HTR-8/SVneo (cell line): ENCODE measurements at regions not wholly inside any gene's neighbourhood (a gene's known extent, or its start where the extent isn't known, plus 50 kb on each side); places are given as distances from the start of the nearest gene placed in this dataset.

Source experiments
- DNase-seq: peaks from one replicate; pipeline ENCODE4 v3.0.0; 2011; ENCODE audit warnings: low spot score, mixed read lengths; ENCODE audit not compliant: insufficient read length
- FAIRE-seq: peaks from 2 replicates; lab custom pipeline; 2011; peaks lifted over from hg19 to GRCh38; lab: Jason Lieb, UNC

DNA sequence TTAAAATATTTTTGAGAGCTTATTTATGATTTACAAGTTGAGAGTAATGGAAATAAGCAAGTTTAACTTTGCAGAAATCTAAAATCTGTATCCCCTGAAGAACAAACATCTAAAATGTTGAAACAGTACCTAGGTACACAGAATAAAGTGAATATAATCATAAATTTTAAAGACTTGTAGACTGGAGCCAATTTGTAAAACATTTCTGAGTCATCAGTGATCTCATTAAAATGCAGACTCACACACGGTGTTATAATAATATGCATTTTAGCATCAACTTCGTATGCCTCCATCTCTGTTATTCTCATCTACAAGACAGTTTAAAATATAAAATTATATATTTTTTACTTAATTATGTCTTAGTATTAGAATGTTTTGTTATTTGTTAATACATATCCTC is 399.5 kb upstream of the GOLIM4 start:
- DNase-seq, result no peak
- FAIRE-seq, result no peak

DNA sequence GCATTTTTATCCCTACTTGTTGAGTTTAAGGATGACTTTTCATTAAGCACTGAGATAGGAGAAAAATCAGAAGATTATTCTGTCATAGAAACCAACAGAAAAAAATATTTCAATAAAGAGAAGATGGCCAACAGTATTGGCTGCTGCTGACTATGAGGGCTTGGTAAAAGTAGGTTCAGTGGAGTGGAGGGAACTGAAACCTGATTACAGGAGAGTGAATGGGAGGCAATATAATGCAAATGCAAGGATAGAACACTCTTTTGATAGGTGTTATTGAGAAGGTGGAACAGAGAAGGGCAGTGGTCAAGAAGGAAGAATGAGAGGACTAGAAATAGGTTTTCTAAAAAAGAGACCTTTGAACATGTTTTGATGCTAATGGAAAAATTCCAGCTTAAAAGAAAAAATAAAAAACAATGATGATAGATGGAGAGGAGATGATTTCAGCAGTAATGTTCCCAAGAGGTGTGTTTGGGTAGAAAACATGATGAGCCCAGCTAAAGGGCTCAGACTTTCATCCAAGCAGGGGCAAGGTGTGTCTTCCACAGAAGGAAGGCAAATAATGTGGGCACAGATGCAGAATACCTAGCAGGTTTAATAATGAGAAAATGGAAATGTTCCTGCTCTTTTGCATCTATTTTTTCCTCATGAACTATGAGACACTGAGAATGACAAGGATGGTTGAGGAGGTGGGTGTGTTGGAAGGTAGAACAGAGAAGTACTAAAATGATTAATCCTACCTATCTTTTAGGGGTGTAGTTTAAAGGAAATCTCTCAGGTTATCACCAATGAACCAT is 397.9 kb upstream of the GOLIM4 start:
- DNase-seq, result no peak
- no peak for FAIRE-seq

DNA sequence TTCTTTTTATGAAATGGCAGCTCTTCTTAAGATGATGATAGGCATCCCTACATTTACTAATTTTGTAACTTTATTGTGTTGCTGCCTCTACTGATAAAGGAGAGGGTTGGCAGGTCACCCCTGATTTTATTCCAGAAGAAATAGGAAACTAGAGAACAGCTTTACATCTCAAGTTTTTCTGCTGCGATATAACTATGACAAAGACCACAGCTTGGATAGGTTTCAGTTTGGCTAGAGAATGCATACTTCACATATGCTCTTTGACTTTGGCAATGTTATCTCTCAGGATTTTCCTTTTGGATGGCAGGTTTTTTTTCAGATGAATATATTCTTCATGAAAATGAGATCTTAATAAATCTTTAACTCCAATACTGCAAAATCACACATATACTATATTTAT is 395.3 kb upstream of the GOLIM4 start:
- FAIRE-seq, result no peak
- no peak for DNase-seq

DNA sequence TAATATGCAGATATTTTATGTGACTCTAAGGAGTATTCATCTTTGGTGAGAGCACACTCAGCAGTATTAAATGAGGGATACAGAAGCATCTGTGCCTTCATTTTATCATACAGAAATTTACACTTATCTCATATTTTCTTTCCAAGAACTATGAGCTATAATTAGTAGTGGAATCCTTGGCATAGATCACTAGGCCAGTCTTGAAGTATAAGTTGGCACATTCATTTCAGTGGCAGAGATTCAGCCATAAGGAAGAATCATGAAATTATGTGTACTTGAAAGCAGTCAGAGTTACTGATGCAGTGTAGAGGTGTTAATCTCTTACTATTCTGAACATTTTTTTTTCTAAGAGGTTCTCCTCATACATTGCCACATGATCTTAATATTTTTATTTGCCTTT is 393.6 kb upstream of the GOLIM4 start:
- no peak for DNase-seq
- no peak for FAIRE-seq

DNA sequence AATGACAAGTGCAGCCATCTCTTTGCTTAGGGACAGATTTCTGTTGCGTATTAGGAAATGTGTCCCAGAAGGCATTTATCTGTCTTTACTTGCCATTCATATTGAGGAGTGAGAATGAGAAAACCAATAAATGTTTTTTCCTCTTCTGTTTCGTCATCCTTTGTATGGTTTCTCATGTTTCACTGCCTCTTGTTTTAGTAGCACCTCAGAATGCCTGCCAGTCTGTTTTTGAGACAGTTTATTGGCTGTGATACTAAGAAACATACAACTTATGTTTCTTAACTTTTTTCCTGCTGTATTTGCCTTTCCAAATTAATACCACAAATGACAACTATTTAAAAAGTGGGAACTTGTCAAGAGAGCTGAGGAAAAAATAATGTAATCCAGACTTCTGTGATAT is 390.2 kb upstream of the GOLIM4 start:
- no peak for FAIRE-seq

DNA sequence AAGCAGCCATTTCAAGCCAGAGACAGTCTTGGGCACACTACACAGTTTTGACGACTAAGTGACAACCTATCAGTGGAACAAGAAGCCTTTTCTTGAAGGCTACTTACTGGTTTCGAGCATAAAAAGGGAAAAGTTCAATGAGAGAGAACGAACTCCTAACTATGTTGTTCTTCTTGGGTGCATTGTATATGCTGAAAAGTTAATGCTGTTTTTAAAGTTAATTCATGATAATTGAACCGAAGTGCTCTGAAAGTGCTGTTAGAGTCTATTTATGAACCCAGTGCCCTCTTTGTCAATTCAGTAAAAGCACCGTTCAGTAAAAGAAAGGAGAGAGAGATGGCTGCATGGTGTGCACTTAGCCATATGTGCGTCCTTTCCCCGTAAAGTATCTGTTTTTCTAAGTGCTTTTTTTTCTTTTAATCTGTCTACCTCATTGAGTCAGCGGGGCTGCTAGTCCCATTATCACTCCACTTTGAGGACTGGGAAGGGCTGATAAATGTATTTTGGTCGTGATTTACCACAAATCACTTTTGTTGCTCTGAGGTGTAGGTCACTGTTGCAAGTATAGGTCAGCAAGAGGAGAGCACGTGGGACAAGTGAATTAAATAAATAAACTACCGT is 380.7 kb upstream of the GOLIM4 start:
- DNase-seq, result no peak
- no peak for FAIRE-seq

More for the DNA sequence above, 390.2 kb upstream of the GOLIM4 start:
- no peak for DNase-seq

DNA sequence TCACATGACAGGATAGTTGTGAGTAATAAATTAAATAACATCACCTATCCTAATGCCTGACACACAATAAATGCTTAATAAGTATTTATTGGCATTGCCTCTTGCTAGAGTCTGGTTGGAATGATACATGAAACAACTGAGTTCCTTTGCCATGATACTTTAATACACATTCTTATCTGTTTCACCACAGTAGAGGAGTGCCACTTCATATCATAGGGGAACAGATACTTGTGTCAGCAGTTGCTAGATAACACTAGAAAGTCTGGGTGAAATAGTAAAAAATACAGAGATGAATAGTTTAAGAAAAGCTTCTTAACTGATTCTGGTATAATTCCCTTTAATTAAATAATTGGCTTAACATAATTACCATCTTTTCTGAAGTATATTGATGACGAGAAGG is 380.0 kb upstream of the GOLIM4 start:
- FAIRE-seq, result no peak
- no peak for DNase-seq

DNA sequence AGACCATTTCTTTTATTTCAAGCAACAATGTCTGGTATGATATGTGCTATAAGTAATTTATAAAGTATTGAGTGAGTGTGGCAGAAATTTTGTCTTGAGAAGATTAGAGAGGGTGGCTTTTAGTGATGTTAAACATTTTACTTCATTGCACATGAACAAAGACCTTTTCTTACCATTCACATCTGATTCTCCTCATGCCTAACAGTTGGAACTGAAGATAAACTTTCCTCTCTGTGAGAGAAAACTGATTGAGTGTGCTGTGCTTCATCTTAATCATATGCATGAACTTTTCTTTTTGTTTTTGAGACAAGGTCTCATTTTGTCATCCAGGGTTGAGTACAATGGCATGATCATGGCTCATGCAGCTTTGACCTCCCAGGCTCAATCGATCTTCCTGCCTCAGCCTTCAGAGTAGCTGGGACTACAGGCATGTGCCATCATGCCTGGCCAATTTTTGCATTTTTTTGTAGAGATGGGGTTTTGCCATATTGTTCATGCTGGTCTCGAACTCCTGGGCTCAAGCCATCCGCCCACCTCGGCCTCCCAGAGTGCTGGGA is 377.7 kb upstream of the GOLIM4 start:
- no peak for FAIRE-seq
- DNase-seq, result no peak

DNA sequence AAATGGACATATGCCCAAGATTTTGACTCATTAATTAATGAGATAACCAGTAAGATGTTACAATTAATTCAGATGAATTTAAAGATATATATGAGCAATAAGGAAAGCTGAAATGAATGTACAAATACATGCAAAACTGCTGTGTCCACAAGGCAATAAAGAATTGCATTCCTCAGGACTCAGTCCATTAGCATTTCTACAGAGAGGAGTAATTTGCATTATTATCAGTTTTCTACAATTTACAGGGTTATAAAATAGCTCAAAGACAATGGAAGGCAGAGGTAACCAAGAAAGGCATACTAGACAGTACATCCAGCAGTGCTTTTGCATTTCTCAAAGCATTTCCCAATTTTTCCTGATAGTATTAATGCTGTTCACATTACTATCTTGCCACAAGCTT is 377.1 kb upstream of the GOLIM4 start:
- no peak for FAIRE-seq
- no peak for DNase-seq

DNA sequence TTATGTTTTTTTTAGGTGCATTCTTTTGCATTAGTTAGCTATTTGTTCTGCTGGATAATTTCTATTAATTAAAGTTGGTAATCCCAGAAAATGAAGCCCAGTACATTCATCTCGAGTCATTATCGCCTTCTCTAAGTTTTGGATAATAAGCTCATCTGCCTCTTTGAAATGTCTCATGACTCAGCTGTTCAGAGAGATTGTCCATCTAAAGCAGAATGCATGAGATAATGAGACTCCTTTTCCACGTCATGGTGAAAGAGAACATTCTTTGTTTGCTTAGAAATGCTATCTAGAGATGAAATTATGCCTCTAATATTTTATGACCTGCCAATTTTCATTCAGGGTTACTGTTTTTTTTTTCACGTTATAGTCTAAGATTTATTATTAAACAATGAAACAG is 374.7 kb upstream of the GOLIM4 start:
- FAIRE-seq (no peak), DNase-seq (no peak)

DNA sequence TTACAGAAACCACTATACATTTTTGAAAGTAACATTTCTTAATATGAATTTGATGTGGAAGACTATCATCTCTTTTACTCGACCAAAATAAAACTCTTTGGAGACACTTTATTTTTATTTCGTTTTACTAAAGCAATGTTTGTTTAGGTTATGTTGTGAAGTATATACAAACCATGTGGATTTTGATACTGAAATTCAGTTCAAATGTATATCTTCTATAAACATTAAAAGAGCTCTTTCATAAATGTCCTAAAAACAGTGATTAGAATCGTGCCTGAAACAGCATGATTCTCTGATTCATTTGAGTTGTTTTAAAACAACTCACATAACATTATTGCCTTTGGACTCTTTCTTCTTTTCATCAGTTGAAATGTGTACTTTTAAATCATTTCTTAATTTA is 373.7 kb upstream of the GOLIM4 start:
- FAIRE-seq, result no peak
- DNase-seq, result no peak

DNA sequence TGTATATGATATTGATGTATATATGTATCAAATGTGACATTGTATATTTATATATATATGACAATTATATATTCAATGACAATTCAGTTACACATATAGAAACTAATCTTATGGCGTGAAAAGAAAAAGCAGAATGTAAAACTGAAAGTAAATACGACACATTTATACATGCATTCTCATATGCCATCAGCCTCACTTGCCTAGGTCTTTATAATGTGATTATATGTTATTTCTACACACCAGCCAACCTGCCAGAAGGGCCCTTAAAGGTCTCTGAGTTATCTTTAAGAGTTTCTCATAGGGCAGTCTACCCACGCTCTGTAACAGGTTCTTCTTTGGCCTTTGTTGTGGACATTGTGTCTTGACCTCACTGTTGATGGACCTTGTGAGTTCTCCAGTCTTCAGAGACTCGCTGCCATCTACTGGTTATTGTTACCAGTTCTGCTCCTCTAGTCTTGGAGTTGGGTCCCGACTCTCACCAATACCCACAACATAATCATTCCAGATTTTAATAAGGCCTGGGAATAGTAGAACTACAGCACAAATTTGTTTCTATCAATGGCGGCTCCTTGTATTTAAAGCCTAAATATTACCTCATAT is 371.5 kb upstream of the GOLIM4 start:
- no peak for DNase-seq
- no peak for FAIRE-seq

DNA sequence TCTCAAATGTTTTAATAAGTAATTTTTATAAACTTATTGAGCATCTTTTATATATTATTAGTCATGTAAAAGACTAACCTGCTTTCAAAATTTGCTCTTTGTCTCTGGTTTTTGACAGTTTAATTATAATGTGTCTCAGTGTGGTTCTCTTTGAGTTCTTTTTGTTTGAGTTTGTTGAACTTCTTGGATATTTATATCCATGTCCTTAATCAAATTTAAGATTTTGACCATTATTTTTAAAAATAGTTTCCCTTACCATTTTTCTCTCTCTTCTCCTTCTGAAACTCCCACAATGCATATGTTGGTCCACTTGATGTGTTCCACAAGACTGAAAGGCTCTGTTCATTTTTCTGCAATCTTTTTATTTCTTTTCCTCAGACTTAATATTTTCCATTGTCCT is 366.1 kb upstream of the GOLIM4 start:
- FAIRE-seq (no peak), DNase-seq (no peak)

DNA sequence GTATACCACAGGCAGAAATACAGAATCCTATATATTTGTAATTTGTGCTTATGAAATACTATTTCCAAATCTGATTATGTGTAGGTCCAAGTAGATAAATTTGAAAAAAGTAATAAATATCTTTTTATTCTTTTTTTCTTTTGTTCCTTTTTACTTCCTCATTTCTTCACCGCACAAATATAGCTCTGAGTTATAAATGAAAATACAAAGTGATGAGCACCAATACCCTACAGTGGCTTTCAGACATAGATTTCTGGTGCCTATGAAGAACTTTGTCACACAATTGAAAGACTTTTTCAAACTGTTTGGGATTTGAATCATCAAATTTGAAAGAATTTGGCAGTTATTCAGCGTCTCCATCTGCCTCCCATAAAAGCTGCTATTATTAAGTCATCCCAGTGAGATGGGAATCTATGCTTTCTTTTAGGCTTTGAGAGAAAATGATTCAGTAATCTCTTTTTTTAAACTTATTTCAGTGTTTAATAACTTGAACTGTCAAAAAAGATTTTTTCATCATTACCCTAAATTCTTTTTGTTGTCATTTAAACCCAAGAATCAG is 363.6 kb upstream of the GOLIM4 start:
- DNase-seq, result no peak

DNA sequence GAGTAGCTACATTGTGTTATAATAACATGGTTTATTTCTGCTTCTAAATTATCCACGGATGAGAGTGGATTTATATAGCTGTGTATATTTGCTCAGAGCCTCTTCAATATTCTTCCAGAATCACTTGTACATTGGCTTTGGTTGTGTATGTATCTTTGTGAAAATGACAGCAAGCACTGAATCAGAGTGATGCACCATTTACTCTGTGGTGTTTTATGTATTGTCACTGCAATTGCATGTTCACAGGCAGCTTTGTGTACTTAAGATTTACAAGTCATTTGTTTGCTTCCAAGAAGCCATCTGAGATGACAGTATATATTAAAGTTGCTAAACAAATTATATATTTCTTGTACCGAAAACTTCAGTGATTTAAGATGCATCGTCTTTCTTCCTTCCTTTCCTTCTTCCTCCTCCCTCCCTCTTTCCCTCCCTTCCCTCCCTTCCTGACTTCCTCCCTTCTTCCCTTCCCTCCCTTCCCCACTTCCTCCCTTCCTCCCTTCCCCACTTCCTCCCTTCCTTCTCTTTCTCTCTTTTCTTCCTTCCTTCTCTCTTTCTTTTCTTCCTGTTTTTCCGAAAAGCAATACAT is 362.3 kb upstream of the GOLIM4 start:
- DNase-seq (no peak), FAIRE-seq (no peak)

More for the DNA sequence above, 363.6 kb upstream of the GOLIM4 start:
- no peak for FAIRE-seq

DNA sequence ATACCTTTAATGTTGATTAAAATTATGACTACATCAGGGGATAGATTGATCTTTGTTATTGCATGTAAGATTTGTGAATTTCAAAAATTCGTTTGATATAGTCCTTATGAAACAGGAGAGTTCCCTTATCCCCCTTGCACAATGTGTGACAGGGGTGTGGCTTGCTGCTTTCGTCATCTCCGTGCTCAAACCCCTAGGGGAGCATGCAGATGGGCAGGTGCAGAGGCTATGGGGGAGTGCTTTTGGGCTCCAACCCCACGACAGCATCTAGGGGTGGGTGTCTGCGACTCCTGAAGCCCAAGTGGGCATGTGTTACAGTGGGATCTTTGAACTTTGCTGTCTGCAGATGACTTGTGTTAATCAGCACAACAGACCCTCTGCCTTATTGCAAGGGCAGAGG is 360.1 kb upstream of the GOLIM4 start:
- DNase-seq (no peak), FAIRE-seq (no peak)

DNA sequence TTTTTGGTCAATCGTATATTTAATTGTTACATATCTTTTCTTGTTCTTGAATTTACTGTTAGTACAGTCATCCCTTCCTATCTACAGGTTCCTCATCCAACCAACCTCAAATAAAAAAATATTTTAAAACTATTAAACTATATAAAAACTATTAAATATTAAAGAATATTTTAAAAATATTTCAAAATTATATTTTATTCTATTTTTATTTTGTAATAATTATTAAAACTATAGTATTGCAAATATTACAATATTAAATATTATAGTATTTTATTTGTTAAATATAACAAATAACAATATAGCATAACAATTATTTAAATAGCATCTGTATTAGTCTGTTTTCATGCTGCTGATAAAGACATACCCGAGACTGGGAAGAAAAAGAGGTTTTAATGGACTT is 357.9 kb upstream of the GOLIM4 start:
- no peak for DNase-seq
- no peak for FAIRE-seq

DNA sequence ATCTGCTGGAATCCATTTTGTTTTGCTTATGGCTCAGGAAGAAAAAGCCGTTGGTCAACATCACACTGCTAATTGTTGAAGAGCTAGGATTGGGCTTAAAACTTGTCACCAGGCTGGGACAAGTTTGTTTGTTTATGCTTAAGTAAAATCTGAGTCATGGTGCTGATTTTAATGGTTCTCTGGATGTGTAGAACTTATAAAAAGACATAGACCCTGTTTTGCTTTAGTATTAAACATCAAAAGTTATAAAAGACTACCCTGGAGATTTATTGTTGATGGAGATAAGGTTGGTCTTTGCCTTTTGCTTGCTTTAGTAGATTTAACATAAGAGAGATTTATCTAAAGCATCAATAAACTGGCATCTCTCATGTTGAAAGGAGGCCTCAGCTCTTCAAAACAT is 348.2 kb upstream of the GOLIM4 start:
- FAIRE-seq (no peak), DNase-seq (no peak)

DNA sequence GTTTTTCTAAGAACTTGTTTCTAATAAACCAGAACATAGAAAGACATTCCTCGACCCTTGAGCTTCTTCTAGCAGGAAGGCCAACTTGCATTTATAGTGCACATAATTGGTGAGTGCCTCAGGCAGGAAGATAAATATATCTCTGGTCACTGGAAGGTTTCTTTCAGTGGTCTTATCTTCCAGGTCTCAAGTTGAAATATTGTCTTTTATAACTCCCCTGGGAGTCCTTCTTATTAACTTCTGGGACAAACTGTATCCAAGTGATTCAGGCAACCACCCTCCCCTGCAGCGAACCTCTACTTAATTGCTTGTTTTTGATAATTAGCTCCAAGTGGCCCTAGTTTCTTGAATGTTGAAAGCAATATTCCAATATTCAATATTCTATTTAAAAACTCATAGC is 346.8 kb upstream of the GOLIM4 start:
- DNase-seq (no peak), FAIRE-seq (no peak)

DNA sequence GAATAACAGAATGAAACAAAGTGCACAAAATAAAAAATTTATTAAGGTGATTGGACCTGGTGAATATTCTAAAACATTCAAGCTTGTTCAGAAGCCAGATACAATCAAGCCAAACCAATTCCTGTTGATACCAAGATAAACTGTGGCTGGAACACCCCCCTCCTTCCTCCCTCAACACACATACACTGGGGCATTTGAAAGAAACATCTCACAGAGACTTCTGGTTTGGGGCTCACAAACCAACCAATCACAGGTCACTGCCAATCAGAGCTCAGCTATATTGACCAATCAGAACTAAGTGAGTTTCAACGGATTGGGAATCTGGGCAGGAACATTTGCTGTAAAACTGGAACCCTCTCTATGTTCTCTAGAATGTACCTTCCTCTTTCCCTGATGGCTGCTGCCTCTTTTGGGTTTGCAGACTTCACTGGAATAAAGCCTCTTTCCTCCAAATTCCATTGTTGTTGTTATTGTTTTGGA is 340.6 kb upstream of the GOLIM4 start:
- FAIRE-seq, result no peak
- no peak for DNase-seq

DNA sequence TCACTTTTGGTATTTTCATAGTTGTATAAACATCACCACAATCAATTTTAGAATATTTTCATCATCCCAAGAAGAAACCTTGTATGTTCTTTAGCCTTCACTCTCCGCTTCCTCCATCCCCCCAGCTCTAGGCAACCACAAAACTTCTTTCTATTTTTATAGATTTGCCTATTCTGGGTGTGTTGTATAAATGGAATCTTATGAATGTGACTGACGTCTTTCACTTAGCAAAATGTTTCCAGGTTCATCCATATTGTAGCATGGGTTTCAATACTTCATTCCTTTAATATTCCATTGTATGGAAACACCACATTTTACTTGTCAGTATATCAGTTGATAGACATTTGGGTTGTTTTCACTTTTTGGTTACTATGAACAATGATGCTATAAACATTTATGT is 335.8 kb upstream of the GOLIM4 start:
- FAIRE-seq (no peak), DNase-seq (no peak)
